DND-41 (cell line): ENCODE measurements at regions not wholly inside any gene's neighbourhood (a gene's known extent, or its start where the extent isn't known, plus 50 kb on each side); places are given as distances from the start of the nearest gene placed in this dataset.

Experiments used
- ATAC-seq: fragments of 200-7000 bp; cut with Tn5 transposase; 3 replicates; pipeline ENCODE4 v1.9.1; 2021; ENCODE audit warnings: low read depth; ENCODE audit not compliant: insufficient read depth
- DNase-seq: peaks from one replicate; pipeline ENCODE4 v3.0.0-alpha.2; 2020
- H2AFZ ChIP-seq: 2 replicates; pipeline ENCODE4 v1.6.0; 2012; ENCODE audit warnings: low read depth, low read length
- H3K27ac ChIP-seq: 2 replicates; pipeline ENCODE4 v1.5.1; 2012; ENCODE audit warnings: low read length, inconsistent platforms
- H3K27me3 ChIP-seq: fragments of 200-600 bp; sonication (generic); 2 replicates; pipeline ENCODE4 v1.6.0; 2012; ENCODE audit warnings: low read length, mild to moderate bottlenecking, inconsistent platforms; ENCODE audit not compliant: insufficient read depth, poor library complexity
- H3K36me3 ChIP-seq: 2 replicates; pipeline ENCODE4 v1.5.1; 2012; ENCODE audit warnings: low read length, inconsistent platforms; ENCODE audit not compliant: insufficient read depth
- H3K4me1 ChIP-seq: 2 replicates; pipeline ENCODE4 v1.5.1; 2012; ENCODE audit warnings: mild to moderate bottlenecking, low read length; ENCODE audit not compliant: insufficient read depth
- H3K4me2 ChIP-seq: 2 replicates; pipeline ENCODE4 v1.6.0; 2012; ENCODE audit warnings: mild to moderate bottlenecking, moderate library complexity, low read length, inconsistent platforms; ENCODE audit not compliant: insufficient read depth
- H3K4me3 ChIP-seq, 2 experiments: fragments of 200-600 bp in 1 of 2; shearing (Covaris generic) in 1 of 2; 2 replicates each; pipeline ENCODE4 v1.5.1; 2012 to 2016; ENCODE audit warnings: inconsistent platforms in 2 of 2, low read length in 2 of 2, mild to moderate bottlenecking in 2 of 2, low read depth in 1 of 2, moderate library complexity in 1 of 2
- H3K79me2 ChIP-seq: 2 replicates; pipeline ENCODE4 v1.6.0; 2012; ENCODE audit warnings: low read length, inconsistent platforms; ENCODE audit not compliant: insufficient read depth
- H3K9ac ChIP-seq: 2 replicates; pipeline ENCODE4 v1.6.0; 2012; ENCODE audit warnings: low read depth, mild to moderate bottlenecking, inconsistent platforms, low read length, moderate library complexity
- H3K9me3 ChIP-seq: 2 replicates; pipeline ENCODE4 v1.5.1; 2012; ENCODE audit warnings: low read length, moderate library complexity, mild to moderate bottlenecking, inconsistent platforms; ENCODE audit not compliant: insufficient read depth, severe bottlenecking
- H4K20me1 ChIP-seq: 2 replicates; pipeline ENCODE4 v1.6.0; 2012; ENCODE audit warnings: low read length; ENCODE audit not compliant: insufficient read depth
- CTCF ChIP-seq: IDR thresholded peaks from 2 replicates; pipeline ENCODE4 v1.5.1; 2012; ENCODE audit warnings: borderline replicate concordance, low read length, moderate library complexity, mild to moderate bottlenecking; ENCODE audit not compliant: poor library complexity, severe bottlenecking; ENCODE audit errors: extremely low read depth
- EZH2 ChIP-seq: IDR thresholded peaks from 3 replicates; pipeline ENCODE4 v1.6.1; 2012; ENCODE audit warnings: borderline replicate concordance, low read depth, mild to moderate bottlenecking, moderate library complexity, low read length, inconsistent platforms; ENCODE audit not compliant: severe bottlenecking

- no peak overlapping the region for H2AFZ ChIP-seq
- H3K79me2 ChIP-seq = no peaks in the 10 kb centered on the region
- no peak overlapping the region for H3K4me3 ChIP-seq
- no peak for ATAC-seq
- no peak overlapping the region for H3K9ac ChIP-seq
- H3K4me1 ChIP-seq = no peaks in the 10 kb centered on the region
- H3K4me2 ChIP-seq = no peak overlapping the region
- no peaks in the 10 kb centered on the region for H4K20me1 ChIP-seq
- DNase-seq = no peak
- H3K9me3 ChIP-seq = no peaks in the 10 kb centered on the region
- no peak overlapping the region for H3K27ac ChIP-seq
- H3K36me3 ChIP-seq = no peaks in the 10 kb centered on the region
- H3K27me3 ChIP-seq = no peaks in the 10 kb centered on the region
- TF ChIP-seq CTCF (no peak), EZH2 (no peak)
These were observed 593.8 kb downstream of the SMARCA1 start for GRCh38 chrX:128929271-128930057.

- Histone ChIP-seq H3K4me3 (no peak overlapping the region), H4K20me1 (no peaks in the 10 kb centered on the region), H3K79me2 (no peaks in the 10 kb centered on the region), H3K27ac (no peak overlapping the region), H3K27me3 (no peaks in the 10 kb centered on the region), H3K9ac (no peak overlapping the region), H3K4me1 (no peaks in the 10 kb centered on the region), H3K36me3 (no peaks in the 10 kb centered on the region), H3K9me3 (no peaks in the 10 kb centered on the region), H3K4me2 (no peak overlapping the region), H2AFZ (no peak overlapping the region)
- DNase-seq (no peak), ATAC-seq (no peak)
- TF ChIP-seq EZH2 (no peak), CTCF (no peak)
These were observed 594.7 kb downstream of the SMARCA1 start for GRCh38 chrX:128928636-128929035.

- Histone ChIP-seq H3K4me1 (no peaks in the 10 kb centered on the region), H3K27ac (no peak overlapping the region), H3K27me3 (no peaks in the 10 kb centered on the region), H4K20me1 (no peaks in the 10 kb centered on the region), H3K9ac (no peak overlapping the region), H3K4me2 (no peak overlapping the region), H3K79me2 (no peaks in the 10 kb centered on the region), H2AFZ (no peak overlapping the region), H3K4me3 (no peak overlapping the region), H3K9me3 (no peaks in the 10 kb centered on the region), H3K36me3 (no peaks in the 10 kb centered on the region)
- no peak for TF ChIP-seq CTCF
- TF ChIP-seq EZH2 = no peak
- ATAC-seq (no peak), DNase-seq (no peak)
These were observed 595.9 kb downstream of the SMARCA1 start for GRCh38 chrX:128927363-128927762.
